ENCODE measurements at regions not wholly inside any gene's neighbourhood (a gene's known extent, or its start where the extent isn't known, plus 50 kb on each side); places are given as distances from the start of the nearest gene placed in this dataset.

- TF ChIP-seq CTCF (IDR thresholded peaks at IDR 0.05 in 8 of 11, conservative IDR thresholded peaks at IDR 0.05 in 3 of 11) (no peak), POLR2AphosphoS5 (IDR thresholded peaks at IDR 0.05) (no peak)
Measured at GRCh38 chr12:112635036-112635435, 156.5 kb upstream of the RPH3A start.
